GM19035 (cell line): ENCODE measurements at regions not wholly inside any gene's neighbourhood (a gene's known extent, or its start where the extent isn't known, plus 50 kb on each side); places are given as distances from the start of the nearest gene placed in this dataset.
"Not testable (repeated sequence)": the region's sequence is repeated elsewhere in the genome, so short reads cannot be mapped to it uniquely, and the experiment has no call there.

ENCODE experiments used
- ATAC-seq: cut with Tn5 transposase; IDR thresholded peaks from one replicate; pipeline ENCODE4 v1.9.1; 2021; ENCODE audit not compliant: unreplicated experiment

DNA sequence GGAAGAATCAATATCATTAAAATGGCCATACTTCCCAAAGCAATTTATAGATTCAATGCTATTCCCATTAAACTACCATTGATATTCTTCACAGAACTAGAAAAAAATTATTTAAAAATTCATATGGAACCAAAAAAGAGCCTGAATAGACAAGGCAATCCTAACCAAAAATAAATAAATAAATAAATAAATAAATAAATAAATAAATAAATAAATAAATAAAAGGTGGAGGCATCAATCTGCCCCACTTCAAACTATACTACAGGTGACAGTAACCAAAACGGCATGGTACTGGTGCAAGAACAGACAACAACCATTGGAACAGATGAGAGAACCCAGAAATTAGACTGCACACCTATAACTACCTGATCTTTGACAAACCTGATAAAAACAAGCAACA lies 598.5 kb upstream of the GRM3 start:
- ATAC-seq, result not testable (repeated sequence)

DNA sequence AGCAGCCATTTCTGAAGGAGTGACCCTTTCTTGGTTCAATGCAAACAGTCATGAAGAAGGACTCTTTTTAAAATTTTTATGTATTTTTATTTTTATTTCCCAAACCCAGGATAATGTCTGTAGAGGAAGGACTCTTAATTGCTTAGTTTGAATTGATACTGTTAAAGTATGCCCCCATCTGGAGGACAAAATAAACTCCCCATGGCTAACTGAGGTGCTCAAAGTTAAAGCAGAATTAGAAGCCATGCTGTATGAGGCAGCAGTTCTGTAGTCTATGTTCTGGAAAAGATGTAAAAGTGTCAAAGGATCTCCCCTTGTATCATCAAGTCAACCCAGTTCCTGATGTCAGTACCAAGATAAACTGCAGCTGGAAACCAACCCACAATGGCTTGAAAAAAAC lies 617.9 kb upstream of the GRM3 start:
- no peak for ATAC-seq

GRCh38 chr7:86013662-86014061 lies 630.0 kb upstream of the GRM3 start:
- ATAC-seq, result no peak

GRCh38 chr7:86012971-86013370 lies 630.7 kb upstream of the GRM3 start:
- ATAC-seq, result no peak

DNA sequence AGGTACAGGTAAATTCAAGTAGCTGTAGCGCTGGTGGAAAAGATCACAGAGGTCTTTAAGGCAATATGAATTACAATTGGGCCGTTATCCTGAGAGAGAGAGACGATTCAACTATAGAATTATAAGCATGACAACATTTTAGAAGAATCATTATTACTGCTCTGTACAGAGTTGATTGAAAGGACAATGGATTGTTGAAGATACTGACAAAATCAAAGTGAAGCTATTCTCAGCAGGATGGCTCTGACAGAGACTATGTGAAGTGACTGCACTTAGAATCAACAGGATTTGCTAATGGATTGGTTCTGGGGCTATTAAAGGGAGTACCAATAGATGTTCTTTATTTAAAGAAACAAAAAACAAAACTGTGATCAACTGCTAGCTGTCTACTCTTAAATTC lies 634.8 kb upstream of the GRM3 start:
- no peak for ATAC-seq

- no peak for ATAC-seq
These were observed 636.8 kb upstream of the GRM3 start for GRCh38 chr7:86006909-86007308.

GRCh38 chr7:86002858-86003257 lies 640.9 kb upstream of the GRM3 start:
- no peak for ATAC-seq

DNA sequence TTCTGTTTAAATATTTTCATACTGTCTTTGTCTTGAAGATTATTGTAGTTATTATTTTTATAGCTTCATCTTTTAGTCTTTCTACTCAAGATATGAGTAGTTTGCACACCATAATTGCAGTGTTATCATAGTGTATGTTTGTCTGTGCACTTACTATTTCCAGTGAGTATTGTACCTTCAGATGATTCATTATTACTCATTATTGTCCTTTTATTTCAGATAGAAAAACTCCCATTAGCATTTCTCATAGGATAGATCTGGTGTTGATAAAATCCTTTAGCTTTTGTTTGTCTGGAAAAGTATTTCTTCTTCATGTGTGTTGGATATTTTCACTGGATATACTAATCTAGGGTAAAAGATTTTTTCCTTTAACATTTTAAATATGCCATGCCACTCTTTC lies 646.2 kb upstream of the GRM3 start:
- no peak for ATAC-seq

- ATAC-seq, result no peak
These were observed 648.6 kb upstream of the GRM3 start for GRCh38 chr7:85995101-85995500.

GRCh38 chr7:85980740-85981139 lies 663.0 kb upstream of the GRM3 start:
- ATAC-seq, result no peak

GRCh38 chr7:85974176-85974575 lies 669.5 kb upstream of the GRM3 start:
- no peak for ATAC-seq

- ATAC-seq, result no peak
These were observed 671.1 kb upstream of the GRM3 start for GRCh38 chr7:85972504-85973141.

DNA sequence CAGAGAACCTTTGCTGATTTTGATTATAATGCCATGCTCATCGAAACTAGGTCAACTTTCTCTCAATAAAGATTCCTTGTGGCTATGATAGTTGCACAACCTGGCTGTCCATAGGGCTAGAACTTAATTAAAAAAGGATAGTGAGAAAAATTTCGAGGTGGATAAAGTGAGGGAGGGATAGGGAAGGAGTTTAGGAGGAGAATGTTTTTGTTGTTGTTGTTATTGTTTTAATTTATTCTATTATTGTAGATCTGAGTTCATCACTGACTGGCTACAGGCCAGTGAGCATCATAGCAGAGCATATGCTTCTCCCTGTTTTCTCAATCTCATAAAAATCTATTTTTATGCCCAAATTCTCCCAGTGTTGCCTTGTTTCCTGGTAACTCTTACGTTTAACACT lies 688.7 kb upstream of the GRM3 start:
- no peak for ATAC-seq

- ATAC-seq, result no peak
These were observed 692.8 kb upstream of the GRM3 start for GRCh38 chr7:85950871-85951270.

DNA sequence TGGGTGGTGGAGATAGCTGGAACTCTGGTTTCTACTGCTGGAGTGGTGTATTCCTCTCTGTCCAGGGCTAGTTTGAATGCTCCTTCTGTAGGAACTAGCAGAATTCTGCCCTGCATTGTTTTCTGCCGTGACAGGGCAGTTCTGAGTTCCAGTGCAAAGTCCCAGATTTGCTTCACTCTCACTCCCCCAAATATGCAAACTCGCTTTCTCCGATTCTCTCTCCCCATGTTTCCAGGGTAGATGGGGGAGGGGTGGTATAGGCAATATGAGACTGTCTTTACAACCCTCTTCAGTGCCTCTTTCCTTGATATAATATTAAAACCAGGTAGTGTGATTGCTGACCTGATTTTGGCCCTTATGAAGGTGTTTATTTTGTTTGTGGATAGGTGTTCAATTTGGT lies 693.3 kb upstream of the GRM3 start:
- no peak for ATAC-seq

DNA sequence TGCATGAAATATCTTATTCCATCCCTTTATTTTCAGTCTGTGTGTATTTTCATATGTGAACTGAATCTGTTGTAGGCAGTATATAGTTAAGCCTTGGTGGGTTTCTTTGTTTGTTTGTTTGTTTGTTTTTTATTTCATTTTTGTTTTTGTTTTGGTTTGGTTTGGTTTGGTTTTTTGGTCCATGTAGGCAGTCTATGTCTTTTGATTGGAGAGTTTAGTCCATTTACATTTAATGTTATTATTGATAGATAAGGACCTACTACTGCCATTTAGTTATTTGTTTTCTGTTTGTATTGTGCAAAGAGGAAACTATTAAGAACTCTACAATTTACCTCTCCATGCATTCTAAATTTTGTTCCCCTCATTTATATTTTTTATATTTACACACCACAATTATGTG lies 695.9 kb upstream of the GRM3 start:
- ATAC-seq, result no peak

GRCh38 chr7:85940798-85941197 lies 702.9 kb upstream of the GRM3 start:
- ATAC-seq, result no peak

- ATAC-seq, result no peak
These were observed 711.8 kb upstream of the GRM3 start for GRCh38 chr7:85931919-85932318.

GRCh38 chr7:85928500-85928899 lies 715.2 kb upstream of the GRM3 start:
- no peak for ATAC-seq

- ATAC-seq, result no peak
These were observed 716.5 kb upstream of the GRM3 start for GRCh38 chr7:85927226-85927625.

DNA sequence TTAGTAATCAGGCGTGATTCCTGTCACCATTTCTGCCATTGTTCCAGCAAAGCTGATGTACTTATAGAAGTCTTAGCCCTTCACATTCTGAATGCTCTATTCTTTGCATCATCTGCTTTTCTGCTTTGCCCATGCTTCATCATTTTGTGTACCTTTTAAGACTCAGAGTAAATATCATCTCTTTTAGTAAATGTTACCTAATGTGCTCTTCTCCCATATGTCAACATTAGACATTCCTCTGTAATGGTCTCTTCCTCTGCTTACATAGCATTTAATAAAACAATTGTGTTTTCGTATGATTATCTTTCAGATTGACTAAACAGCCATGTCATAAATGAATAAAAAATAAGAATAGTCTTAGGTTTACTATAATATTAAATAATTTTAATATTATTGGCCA lies 719.6 kb upstream of the GRM3 start:
- ATAC-seq, result no peak

GRCh38 chr7:85916016-85916415 lies 727.7 kb upstream of the GRM3 start:
- no peak for ATAC-seq

DNA sequence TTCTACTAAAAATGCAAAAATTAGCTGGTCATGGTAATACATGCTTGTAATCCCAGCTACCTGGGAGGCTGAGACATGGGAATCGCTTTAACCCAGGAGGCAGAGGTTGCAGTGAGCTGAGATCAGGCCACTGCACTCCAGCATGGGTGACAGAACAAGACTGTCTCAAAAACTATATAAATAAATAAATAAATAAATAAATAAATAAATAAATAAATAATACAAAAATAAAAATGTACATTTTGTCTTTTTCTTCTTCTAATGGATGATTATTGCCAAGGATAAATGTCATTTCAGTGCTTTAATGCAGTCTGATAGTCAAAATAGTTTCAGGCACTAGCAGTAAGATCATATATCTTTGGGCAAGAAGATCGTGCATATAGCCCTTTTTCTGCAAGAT lies 727.6 kb upstream of the SEMA3D start:
- no peak for ATAC-seq

DNA sequence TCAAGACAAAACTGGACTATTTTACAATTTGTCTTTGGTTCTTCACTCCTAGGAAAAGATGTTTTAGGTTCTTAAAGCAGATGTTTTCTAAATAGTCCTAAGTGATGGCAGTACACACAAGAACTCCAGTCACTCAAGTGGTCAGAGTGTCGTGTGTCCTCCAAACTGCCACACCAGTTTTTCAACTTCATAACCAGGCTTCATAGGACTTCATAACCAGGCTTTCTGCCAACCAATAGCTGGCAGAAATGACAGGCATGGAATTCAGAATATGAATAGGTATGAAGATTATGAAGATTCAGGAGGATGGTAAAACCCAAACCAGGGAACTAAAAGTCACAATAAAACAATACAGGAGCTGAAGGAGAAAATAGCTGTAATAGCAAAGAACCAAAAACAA lies 721.2 kb upstream of the SEMA3D start:
- no peak for ATAC-seq
